GM21390 (cell line): ENCODE measurements at regions not wholly inside any gene's neighbourhood (a gene's known extent, or its start where the extent isn't known, plus 50 kb on each side); places are given as distances from the start of the nearest gene placed in this dataset.
"Not testable (repeated sequence)": the region's sequence is repeated elsewhere in the genome, so short reads cannot be mapped to it uniquely, and the experiment has no call there.

Experiments used
- ATAC-seq: cut with Tn5 transposase; IDR thresholded peaks from one replicate; pipeline ENCODE4 v1.9.1; 2021; ENCODE audit not compliant: unreplicated experiment

DNA sequence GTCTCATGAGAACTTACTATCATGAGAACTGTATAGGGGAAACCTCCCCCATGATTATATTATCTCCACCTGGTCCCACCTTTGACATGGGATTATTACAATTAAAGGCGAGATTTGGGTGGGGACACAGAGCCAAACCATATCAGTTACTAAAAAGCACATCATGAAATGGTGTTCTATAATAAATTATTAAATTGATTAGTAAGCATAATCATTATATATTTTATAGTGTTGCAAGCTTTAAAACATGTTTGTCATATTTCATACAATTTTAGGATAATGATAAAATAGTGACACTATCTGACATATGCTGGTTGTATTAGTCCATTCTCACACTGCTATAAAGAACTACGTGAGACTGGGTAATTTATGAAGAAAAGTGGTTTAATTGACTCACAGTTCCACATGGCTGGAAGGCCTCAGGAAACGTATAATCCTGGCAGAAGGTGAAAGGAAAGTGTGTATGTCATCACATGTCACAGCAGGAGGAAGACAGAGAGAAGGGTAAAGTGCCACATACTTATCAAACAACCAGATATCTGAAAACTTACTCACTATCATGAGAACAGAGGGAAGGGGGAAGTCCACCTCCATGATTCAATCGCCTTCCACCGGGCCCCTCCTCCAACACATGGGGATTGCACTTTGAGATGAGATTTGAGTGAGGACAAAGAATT, 539.2 kb upstream of the OLFM3 start:
- no peak for ATAC-seq

DNA sequence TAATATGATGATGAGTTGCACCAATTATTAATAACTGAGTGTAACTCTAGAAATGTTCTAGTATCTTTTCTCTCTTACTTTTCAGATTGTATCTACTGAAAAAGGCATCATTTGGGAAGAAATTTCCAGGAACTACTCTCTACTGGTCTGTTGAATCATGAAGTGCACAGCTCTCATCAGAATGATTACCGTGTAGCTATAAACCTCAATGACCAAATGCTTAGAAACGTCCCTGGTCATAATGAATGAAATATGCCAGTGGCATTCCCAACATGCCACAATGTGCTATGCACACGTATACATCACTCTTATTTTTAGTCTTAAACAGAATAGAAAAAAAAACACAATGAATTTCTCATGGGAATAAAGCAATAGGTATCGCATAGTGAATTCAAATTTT, 534.3 kb upstream of the OLFM3 start:
- no peak for ATAC-seq

DNA sequence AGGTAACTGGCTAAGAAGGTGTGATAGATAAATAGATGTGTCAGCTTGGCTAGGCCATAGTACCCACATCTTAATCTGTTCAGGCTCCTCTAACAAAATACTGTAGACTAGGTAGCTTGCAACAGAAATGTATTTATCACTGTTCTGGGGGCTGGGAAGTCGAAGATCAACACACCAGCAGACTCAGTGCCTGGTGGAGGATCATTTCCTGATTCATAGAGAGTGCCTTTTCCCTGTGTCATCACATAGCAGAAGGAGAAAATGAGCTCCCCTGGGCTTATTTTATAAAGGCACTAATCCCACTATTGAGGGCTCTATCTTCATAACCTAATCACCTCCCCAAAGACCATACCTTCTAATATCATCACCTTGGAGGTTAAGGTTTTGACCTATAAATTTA, 532.7 kb upstream of the OLFM3 start:
- no peak for ATAC-seq

DNA sequence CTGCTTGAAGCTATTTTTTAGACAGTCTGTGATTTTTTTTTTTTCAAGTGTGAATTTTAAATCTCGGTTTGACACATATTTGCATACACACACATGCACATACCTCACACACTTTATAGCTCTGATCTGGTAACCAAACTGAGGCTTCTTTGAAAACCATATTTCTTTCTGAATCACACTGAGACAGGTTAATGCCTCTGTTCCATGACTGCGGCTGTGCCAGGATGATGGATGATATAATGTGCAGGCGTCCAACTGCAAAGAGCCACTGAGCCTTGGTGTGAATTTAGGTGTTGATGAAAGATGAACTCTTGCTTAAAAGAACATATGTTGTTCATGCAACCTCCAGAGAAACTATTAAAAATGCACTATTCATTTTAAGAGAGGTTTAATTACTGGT, 504.0 kb upstream of the OLFM3 start:
- ATAC-seq = no peak

DNA sequence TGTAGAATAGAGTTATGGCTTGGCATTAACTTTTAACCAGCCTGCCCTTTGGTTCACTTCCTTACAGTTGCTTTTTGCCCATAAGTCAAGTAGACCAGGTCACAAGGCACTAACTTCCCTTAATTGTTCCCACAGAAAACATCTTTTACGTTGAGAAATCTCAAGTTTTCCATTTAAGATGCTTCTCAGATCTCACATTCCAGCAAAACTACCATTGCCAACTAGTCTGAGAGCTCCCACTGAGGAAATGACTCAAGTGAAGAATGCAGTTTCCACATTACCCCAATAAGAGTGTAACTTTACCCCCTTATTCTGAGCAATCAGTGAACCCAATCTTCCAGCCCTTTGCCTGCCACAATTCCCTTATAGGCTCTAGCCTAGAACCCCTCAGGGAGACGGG, 502.2 kb upstream of the OLFM3 start:
- ATAC-seq = no peak

DNA sequence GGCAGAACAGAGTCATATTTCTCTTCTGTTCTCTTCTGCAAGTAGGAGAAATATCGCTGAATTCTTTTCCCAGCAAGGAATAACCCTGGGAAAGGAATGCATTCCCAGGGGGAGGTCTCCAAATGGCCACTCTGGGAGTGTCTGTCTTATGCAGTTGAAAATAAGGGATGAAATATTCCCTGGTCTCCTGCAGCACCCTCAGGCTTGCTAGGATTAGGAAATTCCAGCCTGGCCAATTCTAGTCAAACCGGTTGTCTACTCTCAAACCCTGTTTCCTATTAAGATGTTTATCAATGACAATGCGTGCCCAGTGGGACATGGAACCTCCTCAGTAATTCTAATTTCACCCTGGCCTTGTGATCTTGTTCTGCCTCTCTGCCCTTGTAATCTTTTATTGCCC, 501.1 kb upstream of the OLFM3 start:
- ATAC-seq = not testable (repeated sequence)

DNA sequence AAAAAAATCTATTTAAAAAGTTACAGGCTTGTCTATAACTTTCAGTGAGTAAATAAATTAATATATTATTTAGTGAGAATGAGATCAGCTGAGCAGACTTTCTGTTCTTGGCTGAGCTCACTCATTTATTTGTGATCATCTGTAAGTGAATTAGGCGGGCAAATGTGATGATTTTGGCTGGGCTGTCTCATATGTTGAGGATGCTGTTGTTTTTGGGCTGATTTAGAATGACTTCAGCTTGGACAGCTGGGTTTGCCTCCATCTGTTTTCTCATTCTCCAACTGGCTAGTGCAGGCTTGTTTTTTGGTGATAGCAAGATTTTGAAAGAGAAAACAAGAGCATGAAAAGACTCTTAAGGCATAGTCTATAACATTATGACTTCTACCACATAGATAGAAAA, 475.8 kb upstream of the OLFM3 start:
- no peak for ATAC-seq

DNA sequence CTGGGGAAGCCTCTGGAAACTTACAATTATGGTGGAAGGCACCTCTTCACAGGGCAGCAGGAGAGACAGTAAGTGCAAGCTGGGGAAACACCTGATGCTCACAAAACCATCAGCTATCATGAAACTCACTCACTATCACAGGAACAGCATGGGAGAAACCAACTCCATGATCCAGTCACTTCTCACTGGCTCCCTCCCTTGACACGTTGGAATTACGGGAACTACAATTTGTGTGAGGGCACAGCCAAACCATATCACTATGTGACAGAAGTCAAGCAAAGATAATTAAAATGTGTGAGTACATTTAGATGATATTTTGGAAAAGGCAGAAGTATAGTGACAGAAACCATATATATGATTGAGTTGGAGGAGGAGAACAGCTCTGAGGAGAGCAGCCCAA, 474.0 kb upstream of the OLFM3 start:
- ATAC-seq = no peak

DNA sequence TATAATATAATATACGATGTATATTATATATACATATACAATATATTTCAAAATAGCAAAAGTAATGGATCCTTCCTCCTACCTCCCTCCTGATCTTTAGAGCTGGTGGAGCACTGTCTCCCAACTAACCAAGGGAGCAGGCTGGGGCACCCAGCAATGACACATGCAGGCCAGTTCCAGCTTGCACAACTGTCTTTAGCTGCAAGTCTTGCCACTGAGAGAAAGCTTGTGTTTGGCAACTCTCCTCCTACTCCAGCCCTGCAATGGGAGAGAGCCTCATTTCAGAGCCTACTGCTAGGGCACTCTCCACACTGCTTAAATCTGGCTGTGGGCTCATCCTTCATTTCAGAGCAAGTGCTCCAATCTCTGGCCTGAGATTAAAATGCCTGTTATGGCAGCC, 469.8 kb upstream of the OLFM3 start:
- no peak for ATAC-seq

DNA sequence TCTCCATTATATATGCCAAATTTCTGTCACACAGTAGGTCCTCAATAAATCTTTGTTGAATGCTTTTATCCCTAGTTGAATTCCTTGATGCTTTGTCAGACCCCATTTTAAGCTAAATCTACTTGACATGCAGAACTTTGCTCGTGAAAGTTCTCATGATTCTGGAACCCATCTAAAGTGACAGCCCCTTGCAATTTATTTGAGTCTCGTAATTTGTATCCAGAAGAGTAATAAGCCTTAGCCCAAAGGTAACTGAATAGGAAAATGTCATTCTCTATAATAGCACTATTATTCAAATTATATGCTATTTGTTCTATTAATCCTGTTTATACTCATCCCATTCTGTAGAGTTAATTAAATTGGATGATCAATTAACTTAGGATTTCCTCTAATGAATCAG, 466.6 kb upstream of the OLFM3 start:
- no peak for ATAC-seq

DNA sequence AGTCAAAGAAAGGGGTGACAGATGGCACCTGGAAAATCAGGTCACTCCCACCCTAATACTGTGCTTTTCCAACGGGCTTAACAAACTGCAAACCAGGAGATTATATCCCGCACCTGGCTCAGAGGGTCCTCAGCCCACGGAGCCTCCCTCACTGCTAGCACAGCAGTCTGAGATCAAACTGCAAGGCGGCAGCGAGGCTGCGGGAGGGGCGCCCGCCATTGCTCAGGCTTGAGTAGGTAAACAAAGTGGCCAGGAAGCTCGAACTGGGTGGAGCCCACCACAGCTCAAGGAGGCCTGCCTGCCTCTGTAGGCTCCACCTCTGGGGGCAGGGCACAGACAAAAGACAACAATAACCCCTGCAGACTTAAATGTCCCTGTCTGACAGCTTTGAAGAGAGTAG, 445.6 kb upstream of the OLFM3 start:
- not testable (repeated sequence) for ATAC-seq

DNA sequence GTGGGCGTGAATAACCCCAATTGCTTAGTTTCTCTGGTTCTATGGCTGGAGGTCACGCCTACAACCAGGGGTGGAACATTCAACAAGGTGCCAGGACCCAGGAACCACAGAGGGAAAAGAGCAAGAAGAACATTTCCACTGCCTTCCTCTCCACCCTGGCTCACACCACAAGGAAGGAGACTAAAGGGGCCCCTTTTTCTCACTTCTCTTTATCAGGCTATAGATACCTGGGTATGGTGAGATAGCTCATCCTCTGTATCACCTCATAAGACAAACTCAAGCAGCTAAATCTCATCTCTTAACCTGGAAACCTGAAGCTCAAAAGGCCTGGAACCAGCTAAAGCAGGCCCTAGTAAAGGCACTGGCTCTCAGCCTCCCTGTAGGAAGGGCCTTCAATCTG, 438.8 kb upstream of the OLFM3 start:
- ATAC-seq = no peak

DNA sequence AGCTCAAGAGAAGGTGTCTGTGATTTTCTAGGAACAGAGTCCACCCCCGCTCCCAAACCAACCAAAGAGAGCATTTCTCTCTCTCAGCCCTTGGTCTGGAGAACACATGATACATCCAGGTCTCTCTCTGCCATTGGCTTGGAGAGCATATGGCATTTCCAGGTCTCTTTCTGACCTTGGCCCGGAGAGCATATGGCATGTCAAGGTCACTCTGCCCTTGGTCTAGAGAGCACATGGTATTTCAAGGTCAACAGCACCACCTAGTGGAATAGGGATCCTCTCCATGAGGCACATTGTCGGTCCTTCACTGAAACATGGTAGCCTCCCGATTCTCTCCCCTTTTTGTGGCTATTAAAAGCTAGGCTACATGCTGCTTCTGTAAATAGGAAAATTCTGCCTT, 437.7 kb upstream of the OLFM3 start:
- no peak for ATAC-seq

DNA sequence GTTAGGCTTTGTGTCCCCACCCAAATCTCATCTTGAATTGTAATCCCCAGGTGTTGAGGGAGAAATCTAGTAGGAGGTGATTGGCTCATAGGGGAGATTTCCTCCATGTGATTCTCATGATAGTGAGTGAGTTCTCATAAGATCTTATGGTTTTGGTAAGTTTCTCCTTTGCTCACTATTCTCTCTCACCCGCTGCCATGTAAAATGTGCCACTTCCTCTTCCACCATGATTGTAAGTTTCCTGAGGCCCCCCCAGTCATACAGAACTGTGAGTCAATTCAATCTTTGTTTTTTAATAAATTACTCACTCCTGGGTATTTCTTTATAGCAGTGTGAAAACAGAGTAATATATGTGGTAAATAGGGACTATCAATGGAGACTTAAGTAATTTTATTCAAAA, 434.5 kb upstream of the OLFM3 start:
- no peak for ATAC-seq

DNA sequence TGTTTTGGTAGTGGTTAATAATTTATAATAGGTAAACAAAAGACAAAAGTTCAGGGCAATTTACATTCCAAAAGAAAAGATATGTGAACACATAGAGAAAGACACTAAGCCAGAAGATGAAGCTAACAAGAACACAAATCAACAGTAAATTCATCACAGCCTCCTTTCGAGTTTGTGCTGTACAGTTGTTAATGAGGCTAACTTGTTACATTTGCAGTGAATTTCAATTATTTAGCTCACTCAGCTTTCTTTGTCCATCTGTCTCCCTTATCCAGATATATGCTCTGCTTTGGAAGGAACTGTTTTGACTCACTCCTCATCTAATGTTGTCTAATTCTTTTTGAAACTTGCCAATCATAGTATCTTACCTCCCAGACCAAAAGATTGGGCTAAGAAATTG, 423.3 kb upstream of the OLFM3 start:
- ATAC-seq = no peak
